Fibroblast of mammary gland (primary cell): ENCODE measurements at regions not wholly inside any gene's neighbourhood (a gene's known extent, or its start where the extent isn't known, plus 50 kb on each side); places are given as distances from the start of the nearest gene placed in this dataset.

ENCODE experiments used
- DNase-seq: peaks from one replicate; pipeline ENCODE4 v3.0.0-alpha.2; 2010; ENCODE audit warnings: low read depth
- H3K4me3 ChIP-seq: 2 replicates; pipeline ENCODE4 v1.5.1; 2011; ENCODE audit warnings: low read depth, mild to moderate bottlenecking, low read length, moderate library complexity; ENCODE audit not compliant: control insufficient read depth
- TF ChIP-seq, protein P1 (sequence below): conservative IDR thresholded peaks from 2 replicates; pipeline ENCODE4 v1.5.1; 2011; ENCODE audit warnings: low read depth, low read length, inconsistent platforms; ENCODE audit not compliant: control insufficient read depth, insufficient read depth

DNA sequence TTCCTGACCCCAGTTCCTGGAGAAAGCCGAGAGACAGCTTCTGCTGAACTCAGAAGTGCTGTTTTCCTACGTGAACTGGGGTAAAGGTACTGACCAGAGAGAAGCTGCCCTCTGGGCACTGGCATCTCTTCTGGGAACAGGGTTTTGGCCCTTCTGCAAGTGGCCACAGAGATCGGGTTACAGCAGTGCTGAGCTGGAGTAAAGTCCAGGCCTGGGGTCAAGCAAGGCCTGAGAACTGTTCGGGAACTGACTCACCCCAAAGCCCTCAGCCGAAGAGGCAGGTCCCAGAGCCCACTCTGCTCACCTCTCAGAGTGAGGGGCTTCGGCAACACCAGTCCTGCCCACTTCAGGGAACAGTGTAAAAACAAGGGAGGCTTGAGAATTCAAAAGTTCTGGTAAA lies 177.2 kb upstream of the RUNX1 start:
- H3K4me3 ChIP-seq: no peak overlapping the region
- TF ChIP-seq, protein P1, sequence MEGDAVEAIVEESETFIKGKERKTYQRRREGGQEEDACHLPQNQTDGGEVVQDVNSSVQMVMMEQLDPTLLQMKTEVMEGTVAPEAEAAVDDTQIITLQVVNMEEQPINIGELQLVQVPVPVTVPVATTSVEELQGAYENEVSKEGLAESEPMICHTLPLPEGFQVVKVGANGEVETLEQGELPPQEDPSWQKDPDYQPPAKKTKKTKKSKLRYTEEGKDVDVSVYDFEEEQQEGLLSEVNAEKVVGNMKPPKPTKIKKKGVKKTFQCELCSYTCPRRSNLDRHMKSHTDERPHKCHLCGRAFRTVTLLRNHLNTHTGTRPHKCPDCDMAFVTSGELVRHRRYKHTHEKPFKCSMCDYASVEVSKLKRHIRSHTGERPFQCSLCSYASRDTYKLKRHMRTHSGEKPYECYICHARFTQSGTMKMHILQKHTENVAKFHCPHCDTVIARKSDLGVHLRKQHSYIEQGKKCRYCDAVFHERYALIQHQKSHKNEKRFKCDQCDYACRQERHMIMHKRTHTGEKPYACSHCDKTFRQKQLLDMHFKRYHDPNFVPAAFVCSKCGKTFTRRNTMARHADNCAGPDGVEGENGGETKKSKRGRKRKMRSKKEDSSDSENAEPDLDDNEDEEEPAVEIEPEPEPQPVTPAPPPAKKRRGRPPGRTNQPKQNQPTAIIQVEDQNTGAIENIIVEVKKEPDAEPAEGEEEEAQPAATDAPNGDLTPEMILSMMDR: no peak
- DNase-seq: peak; percentile 89

DNA sequence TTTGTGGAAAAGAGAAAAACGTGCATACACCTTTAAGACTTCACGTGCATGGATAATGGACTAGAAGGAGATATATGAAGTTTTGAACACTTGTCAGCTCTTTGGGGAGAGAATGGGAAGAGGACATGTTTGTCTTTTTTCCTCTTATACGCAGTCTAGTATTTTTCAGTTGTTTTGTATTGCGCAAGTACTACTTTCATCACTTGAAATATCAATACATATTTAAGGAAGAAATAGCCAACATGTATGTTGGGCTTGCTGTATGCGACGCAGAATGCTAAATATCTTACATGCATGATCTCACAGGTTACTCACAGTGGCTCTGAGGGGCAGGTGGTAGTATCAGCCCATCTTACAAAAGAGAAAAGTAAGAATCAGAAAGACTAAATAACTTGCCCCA lies 176.5 kb upstream of the RUNX1 start:
- H3K4me3 ChIP-seq: no peak overlapping the region
- DNase-seq: no peak
- TF ChIP-seq, protein P1: no peak

DNA sequence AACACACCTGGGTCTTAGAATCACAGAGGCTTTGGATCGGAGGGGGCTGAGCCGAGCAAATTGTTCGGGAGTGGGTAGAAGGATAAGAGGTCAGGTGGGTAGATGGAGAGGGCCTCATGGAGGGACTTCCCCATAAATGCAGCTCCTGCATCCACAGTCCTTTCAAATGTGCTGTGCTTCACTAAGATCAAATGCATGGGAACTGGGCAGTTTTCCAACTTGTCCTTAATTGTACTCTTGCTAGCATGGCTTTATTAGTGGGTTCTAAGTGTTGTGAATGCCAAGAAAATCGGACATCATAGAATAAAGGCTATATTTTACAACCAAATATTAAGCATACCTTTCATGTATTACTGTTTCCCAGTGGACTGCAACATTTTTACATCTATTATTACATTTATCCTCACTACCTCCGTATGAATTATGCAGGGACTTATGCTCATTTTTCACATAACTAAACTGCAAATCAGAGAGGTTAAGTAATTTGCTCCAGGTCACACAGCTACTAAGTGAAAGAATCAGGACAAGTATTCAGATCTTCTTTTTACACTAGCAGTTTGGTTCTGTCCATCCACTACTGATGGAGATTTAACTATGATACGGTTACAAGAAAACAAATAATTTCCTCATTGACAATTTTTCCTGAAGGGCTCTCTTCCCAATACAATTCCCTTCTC lies 174.5 kb upstream of the RUNX1 start:
- DNase-seq: peak; percentile 47
- TF ChIP-seq, protein P1: no peak
- H3K4me3 ChIP-seq: no peak overlapping the region

DNA sequence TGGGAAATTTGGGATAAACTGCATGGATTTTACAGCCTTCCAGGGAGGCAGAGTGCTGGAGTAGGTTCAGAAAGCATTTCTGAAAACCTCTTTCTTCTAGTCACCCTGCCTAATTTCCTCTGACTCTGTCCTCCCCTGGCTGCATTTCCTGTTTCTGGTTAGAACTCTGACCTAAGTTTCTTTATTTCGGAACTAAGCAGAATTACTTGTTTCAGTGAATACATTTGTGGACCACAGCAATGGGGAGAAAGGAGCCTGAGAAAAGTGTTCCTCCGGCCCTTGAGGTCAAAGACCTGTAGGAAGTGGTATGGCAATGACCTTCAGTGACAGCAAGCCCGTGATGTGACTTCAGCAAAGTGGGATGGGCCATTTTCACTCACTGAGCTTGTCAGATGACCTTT lies 173.4 kb upstream of the RUNX1 start:
- TF ChIP-seq, protein P1: no peak
- no peak for DNase-seq

DNA sequence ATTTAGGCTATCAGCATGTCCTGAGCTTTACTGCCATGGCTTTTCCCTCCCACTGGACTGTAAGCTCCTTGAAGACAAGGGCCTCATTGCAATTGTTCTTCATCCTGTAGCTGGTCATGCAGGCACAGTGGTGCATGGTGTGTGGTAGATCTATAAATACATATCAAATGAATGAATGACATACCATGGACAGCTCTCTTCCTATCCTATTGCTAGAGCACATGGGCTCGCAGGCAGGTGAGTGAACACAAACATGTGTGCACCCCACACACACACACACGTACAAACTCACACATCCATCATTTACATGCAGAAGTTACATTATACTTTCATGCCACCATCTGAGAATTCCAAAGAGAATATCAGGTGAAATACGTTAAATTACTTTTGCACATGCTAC lies 172.9 kb upstream of the RUNX1 start:
- TF ChIP-seq, protein P1: no peak
- H3K4me3 ChIP-seq: no peak overlapping the region
- DNase-seq: no peak

More for the DNA sequence above, 173.4 kb upstream of the RUNX1 start:
- no peak overlapping the region for H3K4me3 ChIP-seq

DNA sequence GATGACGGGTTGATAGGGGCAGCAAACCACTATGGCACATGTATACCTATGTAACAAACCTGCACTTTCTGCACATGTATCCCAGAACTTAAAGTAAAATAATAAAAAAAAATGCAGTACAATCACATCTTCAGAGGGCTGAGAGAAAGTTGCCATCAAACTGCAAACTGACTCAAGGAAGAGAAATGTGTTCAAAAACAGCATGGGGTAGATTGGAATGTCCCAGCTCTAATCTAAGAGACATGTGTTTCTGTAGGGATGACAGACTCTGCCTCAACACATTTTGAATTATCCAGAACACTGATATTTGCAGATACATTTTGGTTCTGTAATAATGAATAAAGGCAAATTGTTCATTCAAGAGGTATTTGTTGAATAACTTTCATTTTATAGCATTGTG lies 171.2 kb upstream of the RUNX1 start:
- TF ChIP-seq, protein P1: no peak
- no peak for DNase-seq
- no peak overlapping the region for H3K4me3 ChIP-seq

DNA sequence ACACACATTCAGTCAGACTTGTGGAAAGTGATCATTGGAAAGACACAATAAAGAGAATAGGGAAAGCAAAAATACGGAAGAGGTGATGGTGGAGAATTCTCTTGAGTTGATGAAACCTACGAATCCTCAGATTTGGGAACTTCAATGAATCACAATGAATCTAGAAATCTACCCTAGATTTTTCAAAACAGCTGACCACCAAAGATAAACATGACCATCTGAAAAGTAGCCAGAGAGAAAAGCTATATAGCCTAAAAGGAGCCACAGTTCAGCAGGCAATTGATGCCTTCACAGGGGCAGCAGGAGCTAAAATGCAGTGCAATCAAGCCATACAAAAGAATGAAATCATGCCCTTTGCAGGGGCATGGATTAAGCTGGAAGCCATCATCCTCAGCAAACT lies 170.6 kb upstream of the RUNX1 start:
- TF ChIP-seq, protein P1: no peak
- no peak for DNase-seq
- H3K4me3 ChIP-seq: no peak overlapping the region
